ENCODE measurements at regions not wholly inside any gene's neighbourhood (a gene's known extent, or its start where the extent isn't known, plus 50 kb on each side); places are given as distances from the start of the nearest gene placed in this dataset.
"Not testable (repeated sequence)": the region's sequence is repeated elsewhere in the genome, so short reads cannot be mapped to it uniquely, and the experiment has no call there.

DNA sequence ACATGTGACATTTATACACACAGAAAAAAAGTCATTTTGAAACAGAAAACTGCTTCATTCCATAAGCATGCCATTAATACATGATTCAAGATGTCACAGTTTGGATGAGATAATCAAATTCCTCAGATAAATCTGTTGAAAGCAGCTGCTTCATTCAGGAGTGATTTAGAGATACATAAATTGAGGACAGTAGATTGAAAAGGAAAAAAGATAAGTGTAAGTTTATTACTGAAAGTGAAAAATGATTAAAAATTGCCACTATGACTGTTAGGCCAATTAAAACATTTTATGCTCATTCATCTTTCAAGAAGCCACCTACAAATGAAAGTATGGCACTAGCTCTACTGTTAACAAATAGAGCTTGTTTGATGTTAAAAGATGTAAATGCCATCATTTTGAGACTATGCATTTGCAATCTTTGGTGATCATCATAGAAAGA, 136.9 kb upstream of the CDK6 start:
- no peak for DNase-seq (ENCODE audit: low read depth)

DNA sequence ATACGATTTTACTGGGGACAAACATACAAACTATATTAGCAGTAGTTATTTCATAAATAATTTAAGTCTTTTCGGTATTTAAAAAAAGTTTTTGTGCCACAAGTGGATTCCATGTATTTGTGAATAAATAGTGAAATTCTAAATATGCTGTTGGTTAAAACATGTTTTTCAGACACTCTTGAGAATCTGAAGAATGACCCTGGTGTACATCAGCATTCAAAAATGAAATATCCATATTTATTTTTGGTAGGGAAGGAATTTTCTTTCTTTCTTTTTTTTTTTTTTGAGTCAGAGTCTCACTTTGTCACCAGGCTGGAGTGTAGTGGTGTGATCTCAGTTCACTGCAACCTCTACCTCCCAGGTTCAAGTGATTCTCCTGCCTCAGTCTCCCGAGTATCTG, 136.1 kb upstream of the CDK6 start:
- DNase-seq (ENCODE audit: low read depth) = no peak

GRCh38 chr7:92969061-92969460, 132.7 kb upstream of the CDK6 start:
- DNase-seq (ENCODE audit: low read depth) = no peak

DNA sequence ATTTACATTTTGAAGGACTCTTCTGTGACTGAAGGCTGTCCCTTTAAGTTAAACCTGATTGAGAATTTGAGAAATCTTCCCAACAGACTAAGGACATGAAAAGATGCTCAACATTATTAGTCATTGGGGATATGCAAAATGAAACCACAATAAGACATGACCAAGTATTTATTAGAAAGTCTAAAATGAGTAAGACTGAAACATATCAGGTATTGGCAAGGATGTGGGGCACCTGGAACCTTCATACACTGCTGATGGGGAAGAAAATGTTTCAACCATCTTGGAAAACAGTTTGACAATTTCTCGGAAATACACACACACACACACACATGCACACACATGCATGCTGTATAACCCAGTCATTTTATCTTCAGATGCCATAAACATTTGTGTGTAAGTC, 132.1 kb upstream of the CDK6 start:
- DNase-seq (ENCODE audit: low read depth) = no peak

DNA sequence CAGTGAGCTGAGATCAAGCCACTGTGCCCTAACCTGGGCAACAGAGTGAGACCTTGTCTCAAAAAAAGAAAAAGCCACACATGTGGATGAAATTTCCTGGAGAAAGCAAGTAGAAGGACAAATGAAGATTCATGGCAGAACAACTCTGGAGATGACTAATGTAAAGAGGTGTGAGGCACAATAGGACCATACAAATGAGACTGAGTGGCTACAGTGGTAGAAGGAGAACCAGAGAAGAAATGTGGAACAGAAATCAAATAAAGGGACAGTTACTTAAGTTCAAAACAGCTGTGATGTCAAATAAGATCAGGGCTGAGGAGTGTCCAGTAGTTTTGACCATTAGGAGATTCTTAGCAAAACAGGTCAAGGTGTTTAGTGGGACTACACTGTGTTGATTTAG, 130.9 kb upstream of the CDK6 start:
- no peak for DNase-seq (ENCODE audit: low read depth)

DNA sequence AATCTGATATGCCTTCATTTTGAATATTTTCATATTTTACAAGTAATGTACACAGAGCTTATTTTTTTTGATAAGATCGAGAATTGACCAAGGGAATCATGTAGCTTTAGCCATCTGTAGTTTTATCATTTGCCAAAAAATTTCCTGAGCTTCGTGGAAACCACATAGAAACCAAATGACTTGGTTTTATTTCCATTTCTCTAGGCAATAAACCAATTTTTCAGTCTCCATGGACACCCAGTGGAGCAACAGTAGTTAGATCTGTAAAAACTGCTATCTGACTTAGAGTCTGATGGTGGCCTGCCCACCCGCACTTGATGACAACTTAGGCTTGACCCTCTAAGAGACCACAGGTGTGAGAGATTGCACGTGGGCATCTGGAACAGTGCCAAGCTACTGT, 127.8 kb upstream of the CDK6 start:
- no peak for DNase-seq (ENCODE audit: low read depth)

- no peak for DNase-seq (ENCODE audit: low read depth)
Observed at GRCh38 chr7:92963566-92963965, 127.2 kb upstream of the CDK6 start.

- no peak for DNase-seq (ENCODE audit: low read depth)
Observed at GRCh38 chr7:92961961-92962360, 125.6 kb upstream of the CDK6 start.

- no peak for DNase-seq (ENCODE audit: low read depth)
Observed at GRCh38 chr7:92956575-92956974, 120.2 kb upstream of the CDK6 start.

DNA sequence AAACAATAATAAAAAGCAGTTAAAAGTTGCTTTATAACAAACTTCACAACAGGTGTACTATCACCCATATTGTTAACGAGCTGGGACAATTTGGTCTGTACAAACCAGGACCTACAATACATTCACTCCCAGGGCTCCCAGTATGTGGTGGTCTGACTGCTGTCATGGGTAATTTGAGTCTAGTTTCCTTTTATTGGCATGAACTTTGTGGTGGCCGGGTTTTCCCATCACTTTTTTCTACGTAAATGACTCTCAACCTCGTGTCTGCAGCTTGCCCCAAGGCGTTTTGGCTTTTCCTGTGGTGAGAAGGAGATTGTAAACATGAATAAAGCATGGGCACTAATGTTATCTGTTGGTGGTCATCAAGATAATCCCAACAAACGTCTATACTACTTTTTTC, 118.7 kb upstream of the CDK6 start:
- peak; percentile 95 for DNase-seq (ENCODE audit: low read depth)

GRCh38 chr7:92953657-92954056, 117.3 kb upstream of the CDK6 start:
- no peak for DNase-seq (ENCODE audit: low read depth)

GRCh38 chr7:92949748-92950147, 113.4 kb upstream of the CDK6 start:
- DNase-seq (ENCODE audit: low read depth) = no peak

GRCh38 chr7:92945840-92946239, 109.5 kb upstream of the CDK6 start:
- DNase-seq (ENCODE audit: low read depth) = no peak

DNA sequence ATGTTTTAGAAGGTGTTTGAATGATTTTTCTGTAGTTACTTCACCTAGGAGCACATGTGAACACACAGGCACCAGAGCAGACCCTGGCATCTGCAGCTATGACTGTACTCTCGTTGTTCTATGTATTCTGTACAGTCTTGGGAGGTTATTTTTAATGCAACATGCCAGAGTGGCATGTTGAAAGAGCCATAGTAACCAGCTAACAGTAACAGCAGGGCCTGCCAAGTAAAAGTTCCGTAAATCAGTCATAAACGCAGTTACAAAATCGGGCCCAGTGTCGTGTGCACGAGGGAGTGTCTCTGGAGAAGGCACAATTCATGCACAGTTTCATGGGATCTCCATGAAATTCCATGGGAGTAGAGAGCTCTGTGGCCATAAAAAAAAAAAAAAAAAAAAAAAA, 108.3 kb upstream of the CDK6 start:
- no peak for DNase-seq (ENCODE audit: low read depth)

DNA sequence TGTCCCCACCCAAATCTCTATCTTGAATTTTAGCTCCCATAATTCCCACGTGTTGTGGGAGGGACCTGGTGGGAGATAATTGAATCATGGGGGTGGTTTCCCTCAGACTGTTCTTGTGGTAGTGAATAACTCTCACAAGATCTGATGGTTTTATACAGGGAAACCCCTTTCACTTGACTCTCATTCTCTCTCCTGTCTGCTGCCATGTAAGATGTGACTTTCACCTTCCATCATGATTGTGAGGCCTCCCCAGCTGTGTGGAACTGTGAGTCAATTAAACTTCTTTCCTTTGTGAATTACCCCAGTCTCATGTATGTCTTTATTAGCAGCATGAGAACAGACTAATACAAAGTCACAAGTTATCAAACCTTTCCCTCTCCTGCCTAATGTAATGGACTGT, 106.3 kb upstream of the CDK6 start:
- DNase-seq (ENCODE audit: low read depth) = not testable (repeated sequence)

DNA sequence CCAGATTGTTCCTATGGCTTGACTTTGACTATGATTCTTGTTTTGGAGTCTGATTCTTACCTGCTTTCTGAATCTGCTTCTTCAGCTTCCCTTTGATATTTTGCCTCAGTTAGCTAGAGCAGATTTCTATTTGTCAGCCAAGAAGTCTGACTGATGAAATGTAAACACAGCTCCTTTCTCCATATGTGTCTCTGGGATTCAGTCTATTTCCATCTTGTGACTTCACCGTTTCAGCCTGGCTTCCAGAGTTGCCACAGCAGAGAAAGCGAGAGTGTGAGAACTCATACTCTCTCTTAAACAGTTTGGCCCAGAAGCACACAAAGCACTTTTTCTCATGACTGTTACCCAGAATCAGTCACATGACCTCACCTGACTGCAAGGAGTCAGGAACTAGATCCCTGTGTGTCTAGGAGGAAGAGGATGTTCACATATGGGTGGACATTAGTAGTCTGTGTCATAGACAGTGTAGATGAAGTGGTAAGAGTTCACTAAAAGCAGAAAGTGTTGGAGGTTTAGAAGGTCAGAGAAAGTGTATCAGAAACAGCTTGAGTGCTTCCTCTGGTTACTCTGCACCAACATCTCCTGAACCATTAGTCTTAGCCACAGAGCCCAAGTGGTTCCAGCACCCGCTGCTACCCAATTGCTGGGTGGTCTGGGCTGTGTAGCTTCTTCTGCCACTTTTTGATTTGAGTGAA, 103.4 kb upstream of the CDK6 start:
- DNase-seq (ENCODE audit: low read depth) = no peak

DNA sequence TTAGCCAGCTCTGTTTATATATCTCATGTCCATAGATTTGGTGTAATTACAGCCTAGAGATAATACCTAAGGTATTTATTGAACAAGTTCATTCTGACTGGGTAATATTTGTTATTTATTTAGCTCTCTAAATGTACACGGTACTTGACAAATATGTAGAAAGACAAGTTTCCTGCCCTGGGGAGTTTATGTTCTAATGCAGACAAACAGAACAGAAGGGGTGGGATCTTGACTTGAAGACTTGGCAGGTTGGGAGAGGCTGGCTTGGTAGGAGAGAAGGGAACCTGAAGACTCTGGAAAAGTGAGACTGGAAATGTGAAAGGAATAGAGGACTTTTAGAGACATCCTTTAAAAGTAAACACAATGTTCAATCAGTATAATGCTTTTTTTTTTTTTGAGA, 97.7 kb upstream of the CDK6 start:
- no peak for DNase-seq (ENCODE audit: low read depth)

DNA sequence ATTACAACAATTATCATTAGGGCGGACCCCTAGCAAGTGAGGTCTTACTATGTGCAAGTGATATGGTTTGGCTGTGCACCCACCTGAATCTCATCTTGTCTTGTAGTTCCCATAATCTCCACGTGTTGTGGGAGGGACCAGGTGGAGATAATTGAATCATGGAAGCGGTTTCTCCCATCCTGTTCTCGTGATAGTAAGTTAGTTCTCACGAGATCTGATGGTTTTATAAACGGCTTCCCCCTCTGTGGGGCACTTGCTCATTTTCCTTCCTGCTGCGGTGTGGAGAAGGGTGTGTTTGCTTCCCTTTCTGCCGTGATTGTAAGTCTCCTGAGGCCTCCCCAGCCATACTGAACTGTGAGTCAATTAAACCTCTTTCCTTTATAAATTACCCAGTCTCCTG, 96.1 kb upstream of the CDK6 start:
- no peak for DNase-seq (ENCODE audit: low read depth)

- DNase-seq (ENCODE audit: low read depth) = no peak
Observed at GRCh38 chr7:92930404-92930803, 94.0 kb upstream of the CDK6 start.

GRCh38 chr7:92926697-92927044, 90.3 kb upstream of the CDK6 start:
- no peak for DNase-seq (ENCODE audit: low read depth)

DNA sequence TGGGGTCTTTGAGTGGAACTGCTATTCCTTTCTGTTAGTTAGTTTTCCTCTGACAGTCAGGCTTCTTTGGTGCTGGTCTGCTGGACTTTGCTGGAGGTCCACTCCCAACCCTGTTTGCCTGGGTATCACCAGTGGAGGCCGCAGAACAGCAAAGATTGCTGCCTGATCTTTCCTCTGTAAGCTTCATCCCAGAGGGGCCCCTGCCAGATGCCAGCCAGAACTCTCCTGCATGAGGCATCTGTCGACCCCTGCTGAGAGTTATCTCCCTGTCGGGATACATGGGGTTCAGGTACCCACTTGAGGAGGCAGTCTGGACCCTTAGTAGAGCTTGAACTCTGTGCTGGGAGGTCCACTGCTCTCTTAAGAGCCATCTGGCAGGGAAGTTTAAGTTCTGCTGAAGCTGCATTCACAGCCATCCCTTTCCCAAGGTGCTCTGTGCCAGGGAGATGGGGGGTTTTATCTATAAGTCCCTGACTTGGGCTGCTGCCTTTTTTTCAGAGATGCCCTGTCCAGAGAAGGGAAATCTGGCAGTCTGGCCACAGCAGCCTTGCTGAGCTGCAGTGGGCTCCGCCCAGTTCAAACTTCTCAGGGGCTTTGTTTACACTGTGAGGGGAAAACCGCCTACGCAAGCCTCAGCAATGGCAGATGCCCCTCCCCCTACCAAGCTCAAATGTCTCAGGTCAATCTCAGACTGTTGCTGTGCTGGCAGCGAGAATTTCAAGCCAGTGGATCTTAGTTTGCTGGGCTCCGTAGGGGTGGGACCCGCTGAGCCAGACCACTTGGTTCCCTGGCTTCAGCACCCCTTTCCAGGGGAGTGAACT, 89.7 kb upstream of the CDK6 start:
- DNase-seq (ENCODE audit: low read depth) = no peak

GRCh38 chr7:92924800-92925199, 88.4 kb upstream of the CDK6 start:
- no peak for DNase-seq (ENCODE audit: low read depth)

- DNase-seq (ENCODE audit: low read depth) = no peak
Observed at GRCh38 chr7:92917230-92917629, 80.9 kb upstream of the CDK6 start.

DNA sequence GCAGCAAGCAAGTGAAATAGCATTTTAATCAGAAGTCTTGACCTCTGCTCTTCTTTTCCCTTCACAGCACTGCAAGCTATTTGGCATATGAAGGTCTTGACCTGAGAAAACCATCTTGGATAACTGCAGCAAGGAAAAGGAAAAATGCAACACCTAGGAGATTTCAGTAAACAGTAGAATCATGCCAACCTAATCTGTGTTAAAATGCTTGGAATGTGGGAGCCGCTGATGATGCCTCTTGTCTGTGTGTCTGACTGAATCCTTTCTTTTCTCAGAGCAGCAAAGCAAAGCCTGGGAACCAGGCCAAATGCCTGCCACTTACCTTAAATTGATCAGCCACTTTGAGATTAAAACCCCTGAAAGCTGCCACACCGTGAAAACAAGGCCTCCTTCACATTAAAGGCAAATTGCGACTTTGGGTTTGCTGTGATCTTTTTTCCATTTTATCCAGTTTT, 80.4 kb upstream of the CDK6 start:
- DNase-seq (ENCODE audit: low read depth) = peak; percentile 95
